GM12891 (cell line): ENCODE measurements at regions not wholly inside any gene's neighbourhood (a gene's known extent, or its start where the extent isn't known, plus 50 kb on each side); places are given as distances from the start of the nearest gene placed in this dataset.
"Not testable (repeated sequence)": the region's sequence is repeated elsewhere in the genome, so short reads cannot be mapped to it uniquely, and the experiment has no call there.

Experiments used
- DNase-seq: peaks from one replicate; pipeline ENCODE4 v3.0.0; 2011; ENCODE audit warnings: low spot score; ENCODE audit not compliant: insufficient read length
- FAIRE-seq: peaks from 2 replicates; lab custom pipeline; 2011; peaks lifted over from hg19 to GRCh38; lab: Jason Lieb, UNC
- PAX5 ChIP-seq: IDR thresholded peaks from 2 replicates; pipeline ENCODE4 v1.6.1; 2011; ENCODE audit warnings: low read length, moderate library complexity, mild to moderate bottlenecking; ENCODE audit not compliant: insufficient read depth, severe bottlenecking
- POLR2A ChIP-seq: IDR thresholded peaks from 2 replicates; pipeline ENCODE4 v1.6.1; 2011; ENCODE audit warnings: low read depth, low read length, control low read depth
- POLR2AphosphoS5 ChIP-seq: IDR thresholded peaks from 2 replicates; pipeline ENCODE4 v1.6.1; 2011; ENCODE audit warnings: low read depth, low read length, control low read depth
- POU2F2 ChIP-seq: IDR thresholded peaks from 2 replicates; pipeline ENCODE4 v1.6.1; 2011; ENCODE audit warnings: low read depth, mild to moderate bottlenecking, control low read depth, low read length, moderate library complexity
- SPI1 ChIP-seq: IDR thresholded peaks from 2 replicates; pipeline ENCODE4 v1.6.1; 2011; ENCODE audit warnings: low read depth, low read length, control low read depth
- TAF1 ChIP-seq: IDR thresholded peaks from 2 replicates; pipeline ENCODE4 v1.6.1; 2011; ENCODE audit warnings: low read depth, low read length, control low read depth

DNA sequence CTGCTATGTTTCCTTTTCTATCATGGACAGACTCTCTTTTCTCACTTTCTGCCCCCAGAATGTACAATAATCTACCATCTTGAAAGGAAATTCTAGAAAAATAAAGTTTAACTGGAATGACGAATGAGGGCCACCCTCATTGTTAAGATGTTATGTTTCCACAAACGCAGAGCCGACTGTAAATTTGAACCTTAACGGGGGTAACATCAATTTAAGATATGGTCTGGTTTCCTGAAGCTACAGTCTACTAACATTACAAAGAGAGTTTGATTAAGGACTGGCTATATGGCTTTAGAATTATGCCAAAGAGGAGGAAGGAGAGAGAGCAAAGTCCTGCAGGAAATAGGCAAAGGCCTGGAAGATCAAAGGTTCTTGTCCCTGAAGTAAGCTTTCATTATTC lies 227.2 kb downstream of the USP46 start:
- DNase-seq = no peak
- FAIRE-seq = no peak
- TF ChIP-seq POLR2AphosphoS5 = no peak
- no peak for TF ChIP-seq PAX5
- no peak for TF ChIP-seq POU2F2
- no peak for TF ChIP-seq POLR2A
- TF ChIP-seq TAF1 = no peak
- no peak for TF ChIP-seq SPI1

DNA sequence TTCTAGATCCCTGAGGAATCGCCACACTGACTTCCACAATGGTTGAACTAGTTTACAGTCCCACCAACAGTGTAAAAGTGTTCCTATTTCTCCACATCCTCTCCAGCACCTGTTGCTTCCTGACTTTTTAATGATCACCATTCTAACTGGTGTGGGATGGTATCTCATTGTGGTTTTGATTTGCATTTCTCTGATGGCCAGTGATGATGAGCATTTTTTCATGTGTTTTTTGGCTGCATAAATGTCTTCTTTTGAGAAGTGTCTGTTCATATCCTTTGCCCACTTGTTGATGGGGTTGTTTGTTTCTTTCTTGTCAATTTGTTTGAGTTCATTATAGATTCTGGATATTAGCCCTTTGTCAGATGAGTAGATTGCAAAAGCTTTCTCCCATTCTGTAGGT lies 216.6 kb downstream of the USP46 start:
- not testable (repeated sequence) for DNase-seq, FAIRE-seq

GRCh38 chr4:52472444-52472843 lies 186.7 kb downstream of the USP46 start:
- FAIRE-seq (no peak), DNase-seq (no peak)
- no peak for TF ChIP-seq POLR2AphosphoS5
- no peak for TF ChIP-seq POLR2A
- no peak for TF ChIP-seq SPI1
- no peak for TF ChIP-seq POU2F2
- no peak for TF ChIP-seq PAX5
- no peak for TF ChIP-seq TAF1

GRCh38 chr4:52477191-52477780 lies 181.8 kb downstream of the USP46 start:
- FAIRE-seq = no peak
- TF ChIP-seq POLR2AphosphoS5 = no peak
- no peak for TF ChIP-seq POLR2A
- TF ChIP-seq PAX5 = no peak
- TF ChIP-seq POU2F2 = no peak
- DNase-seq = no peak

GRCh38 chr4:52483186-52483890 lies 175.8 kb downstream of the USP46 start:
- DNase-seq (no peak), FAIRE-seq (no peak)
- TF ChIP-seq POLR2AphosphoS5 (no peak), POLR2A (no peak), POU2F2 (no peak), PAX5 (no peak), TAF1 (no peak), SPI1 (no peak)

GRCh38 chr4:52507774-52508173 lies 151.3 kb downstream of the USP46 start:
- no peak for FAIRE-seq
- TF ChIP-seq POU2F2 = no peak
- TF ChIP-seq TAF1 = no peak
- TF ChIP-seq SPI1 = no peak
- TF ChIP-seq PAX5 = no peak
- no peak for TF ChIP-seq POLR2AphosphoS5
- no peak for DNase-seq

DNA sequence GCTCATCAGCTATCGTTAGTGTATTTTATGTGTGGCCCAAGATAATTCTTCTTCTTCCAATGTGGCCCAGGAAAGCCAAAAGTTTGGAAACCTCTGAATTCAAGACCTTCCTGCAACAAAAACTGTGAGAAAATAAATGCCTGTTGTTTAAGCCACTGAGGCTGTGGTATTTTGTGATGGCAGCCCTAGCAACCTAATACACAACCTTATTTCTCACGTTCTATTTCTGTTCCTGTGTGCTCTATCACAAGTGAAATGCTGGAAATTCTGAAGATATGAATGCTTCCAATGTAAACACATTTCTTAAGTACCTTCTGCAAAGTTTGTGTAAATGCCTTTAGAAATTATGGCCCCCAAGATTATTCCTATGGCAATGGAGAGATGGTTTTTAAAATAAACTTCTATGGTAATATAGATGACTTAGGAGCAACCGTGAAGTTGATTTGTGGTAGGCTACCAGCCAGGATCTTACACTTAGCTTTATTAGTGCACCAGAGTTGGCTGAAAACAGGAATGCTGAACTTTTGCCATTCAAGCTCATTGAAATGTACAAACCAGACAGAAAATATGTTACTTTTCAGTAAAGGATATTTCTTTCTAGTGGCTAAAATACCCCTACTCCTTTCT lies 148.0 kb downstream of the USP46 start:
- DNase-seq = no peak
- FAIRE-seq = no peak
- no peak for TF ChIP-seq TAF1
- no peak for TF ChIP-seq SPI1
- TF ChIP-seq PAX5 = no peak
- TF ChIP-seq POU2F2 = no peak
- no peak for TF ChIP-seq POLR2AphosphoS5
- no peak for TF ChIP-seq POLR2A

DNA sequence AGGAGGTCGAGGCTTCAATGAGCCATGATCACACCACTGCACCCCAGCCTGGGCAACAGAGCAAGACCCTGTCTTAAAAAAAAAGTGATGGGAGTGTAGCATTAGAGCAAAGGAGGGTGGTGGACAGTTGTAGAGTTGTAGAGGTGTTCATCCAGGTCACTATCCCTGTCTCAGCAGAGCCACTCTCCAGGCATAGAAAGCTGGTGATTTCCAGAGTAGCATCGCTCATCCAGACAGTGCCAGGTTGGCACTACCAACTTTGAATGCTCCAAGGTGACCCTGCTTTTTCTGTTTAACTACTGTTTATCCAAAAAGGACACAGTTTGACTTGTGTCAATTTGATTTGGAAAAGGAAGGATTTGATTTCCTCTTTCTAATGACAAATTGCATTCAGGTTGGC lies 147.3 kb downstream of the USP46 start:
- DNase-seq (no peak), FAIRE-seq (no peak)
- TF ChIP-seq TAF1 (no peak), PAX5 (no peak), SPI1 (no peak), POLR2A (no peak), POLR2AphosphoS5 (no peak), POU2F2 (no peak)

DNA sequence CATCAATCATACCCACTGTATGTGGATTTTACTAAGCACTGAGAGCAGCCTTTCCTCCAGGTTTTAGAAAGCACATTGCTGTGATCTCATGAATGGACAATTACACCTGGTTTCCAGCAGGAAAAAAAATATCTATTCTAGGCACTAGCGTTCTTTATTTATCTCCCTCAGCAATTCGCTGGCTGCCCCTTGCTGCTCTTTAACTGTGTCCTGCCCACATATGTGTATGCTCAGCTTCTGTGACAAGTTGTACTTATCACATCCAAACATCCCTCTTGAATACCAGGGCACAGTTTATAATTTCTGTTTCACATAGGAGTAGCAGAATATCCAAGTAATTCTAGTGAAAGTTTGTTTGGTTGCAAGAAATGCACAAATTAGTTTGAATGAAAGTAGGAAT lies 146.8 kb downstream of the USP46 start:
- FAIRE-seq (no peak), DNase-seq (no peak)
- TF ChIP-seq SPI1 = no peak
- TF ChIP-seq POLR2A = no peak
- TF ChIP-seq POU2F2 = no peak
- no peak for TF ChIP-seq PAX5
- no peak for TF ChIP-seq TAF1
- no peak for TF ChIP-seq POLR2AphosphoS5

DNA sequence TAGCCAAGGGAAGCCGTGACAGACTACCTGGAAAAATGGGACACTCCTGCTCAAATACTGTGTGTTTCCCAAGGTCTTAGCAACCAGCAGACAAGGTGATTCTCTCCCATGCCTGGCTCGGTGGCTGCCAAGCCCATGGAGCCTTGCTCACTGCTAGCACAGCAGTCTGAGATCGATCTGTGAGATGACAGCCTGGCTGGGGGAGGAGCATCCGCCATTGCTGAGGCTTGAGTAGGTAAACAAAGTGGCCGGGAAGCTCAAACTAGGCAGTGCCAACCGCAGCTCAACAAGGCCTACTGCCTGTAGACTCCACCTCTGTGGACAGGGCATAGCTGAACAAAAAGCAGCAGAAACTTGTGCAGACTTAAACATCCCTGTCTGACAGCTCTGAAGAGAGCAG lies 137.0 kb downstream of the USP46 start:
- not testable (repeated sequence) for DNase-seq

GRCh38 chr4:52529983-52530382 lies 129.1 kb downstream of the USP46 start:
- no peak for DNase-seq
- FAIRE-seq = no peak
- TF ChIP-seq SPI1 = no peak
- no peak for TF ChIP-seq POLR2A

More for the DNA sequence above, 137.0 kb downstream of the USP46 start:
- FAIRE-seq = not testable (repeated sequence)
